ENCODE measurements at regions not wholly inside any gene's neighbourhood (a gene's known extent, or its start where the extent isn't known, plus 50 kb on each side); places are given as distances from the start of the nearest gene placed in this dataset.
A peak's percentile ranks its signal among the peaks of the same experiment; 100 is the strongest.

DNA sequence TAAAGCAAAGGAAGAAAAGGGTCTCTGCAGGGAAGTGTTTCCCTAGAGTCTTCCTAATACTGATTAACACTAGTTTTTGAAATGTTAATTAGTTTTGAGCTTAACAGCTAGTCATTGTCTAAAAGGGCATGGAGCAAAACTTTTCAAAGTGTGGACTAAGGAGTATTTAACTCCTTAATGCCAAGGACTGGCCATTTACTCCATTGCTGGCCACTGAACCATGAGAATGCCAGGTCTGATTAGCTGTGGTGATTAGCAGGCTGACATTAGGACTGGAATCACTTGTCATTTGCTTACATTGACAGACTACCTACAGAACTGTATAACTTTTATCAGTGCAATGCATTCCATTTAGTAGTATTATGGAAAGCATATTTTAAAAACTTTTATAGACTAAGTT lies 987.0 kb downstream of the NR2F1-AS1 start:
- DNase-seq: no peak

DNA sequence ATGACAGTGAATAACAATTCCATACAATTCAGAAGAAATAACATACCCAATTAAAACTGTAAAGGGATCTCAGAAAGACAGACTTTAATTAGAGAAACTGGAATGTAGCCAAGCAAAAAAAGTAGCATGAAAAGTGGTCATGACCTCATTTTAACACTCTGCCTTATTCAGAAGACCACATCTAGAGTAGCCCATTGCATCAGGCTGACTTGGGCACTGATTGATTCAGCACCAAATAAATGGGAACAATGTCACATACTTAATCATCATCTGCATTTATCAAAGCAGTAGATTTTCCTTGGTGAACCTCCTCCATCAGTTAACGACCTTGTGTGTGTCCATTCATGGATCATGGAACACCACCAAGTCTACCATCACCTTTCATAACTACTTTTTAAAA lies 992.1 kb downstream of the NR2F1-AS1 start:
- no peak for DNase-seq

DNA sequence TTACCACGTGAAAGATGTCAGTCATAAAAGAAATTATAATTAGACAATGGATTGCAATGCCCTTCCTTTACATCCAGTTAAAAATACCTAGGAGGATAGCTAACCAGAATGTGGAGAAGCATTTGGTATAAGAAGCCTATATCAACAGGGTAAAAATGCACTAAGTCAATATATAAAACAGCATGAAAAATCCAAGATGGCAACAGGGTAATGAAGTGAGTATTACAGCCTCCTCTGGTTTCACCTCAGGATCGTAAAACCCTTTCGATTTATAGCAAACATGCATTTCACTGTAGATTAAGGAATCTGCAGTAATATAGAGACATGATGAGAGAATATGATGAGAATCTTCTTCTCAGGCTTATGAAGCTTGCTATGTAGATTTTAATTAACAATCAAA lies 999.3 kb downstream of the NR2F1-AS1 start:
- DNase-seq: no peak

DNA sequence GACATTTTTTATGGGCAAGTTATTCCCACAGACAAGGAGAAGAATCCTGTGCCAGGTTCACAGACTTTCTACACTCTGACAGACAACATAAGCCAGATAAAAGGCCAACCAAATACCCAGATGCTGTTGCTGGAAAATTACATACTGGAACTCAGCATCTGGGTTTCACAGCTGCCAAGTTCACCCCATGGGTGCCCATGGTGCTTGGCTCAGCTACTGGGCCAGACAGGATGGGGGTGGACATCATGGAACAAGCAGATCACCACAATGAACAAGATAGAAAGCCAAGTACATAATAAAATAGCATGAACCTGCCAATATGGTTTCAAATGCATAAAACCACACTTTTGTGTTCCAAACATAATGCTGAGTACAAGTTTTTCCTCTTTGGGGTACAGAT lies 999.8 kb downstream of the NR2F1-AS1 start:
- no peak for DNase-seq

DNA sequence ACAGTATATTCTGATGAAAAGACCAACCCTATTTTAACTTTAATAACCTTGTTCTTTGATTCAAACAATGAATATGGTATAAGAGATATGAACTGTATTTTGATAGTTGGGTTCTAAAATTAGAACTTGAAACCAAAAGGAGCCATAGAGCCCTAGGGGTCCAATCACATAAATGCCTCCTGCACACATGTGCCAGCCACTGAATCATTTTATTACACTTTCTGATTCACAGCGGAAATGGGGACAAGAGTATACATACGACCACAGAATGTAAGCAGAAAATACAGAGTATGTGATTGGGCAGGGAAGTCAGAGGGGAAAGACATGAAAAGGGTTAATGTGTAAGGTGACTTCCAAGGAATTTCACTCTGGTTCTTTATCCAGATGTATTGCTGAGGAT lies 1000.2 kb downstream of the NR2F1-AS1 start:
- DNase-seq: no peak

DNA sequence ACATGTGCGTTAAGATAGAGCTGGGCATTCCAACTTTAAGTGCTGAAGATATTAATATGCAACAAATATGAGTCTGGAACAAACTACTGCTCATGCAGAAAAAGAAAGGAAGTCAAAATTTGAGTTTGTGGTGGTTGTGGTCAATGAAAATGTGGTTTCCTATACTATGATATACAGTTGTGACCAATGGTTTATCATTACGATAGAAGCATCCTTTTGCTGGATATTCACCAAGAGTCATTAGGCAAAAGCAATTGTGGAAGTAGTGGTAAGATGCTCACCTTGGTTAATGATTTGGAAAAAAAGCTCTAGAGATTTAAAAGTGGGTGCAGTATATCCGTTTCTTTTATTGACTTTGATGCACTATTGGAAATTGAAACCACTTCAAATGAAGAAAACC lies 1007.0 kb downstream of the NR2F1-AS1 start:
- peak; percentile 14 for DNase-seq

DNA sequence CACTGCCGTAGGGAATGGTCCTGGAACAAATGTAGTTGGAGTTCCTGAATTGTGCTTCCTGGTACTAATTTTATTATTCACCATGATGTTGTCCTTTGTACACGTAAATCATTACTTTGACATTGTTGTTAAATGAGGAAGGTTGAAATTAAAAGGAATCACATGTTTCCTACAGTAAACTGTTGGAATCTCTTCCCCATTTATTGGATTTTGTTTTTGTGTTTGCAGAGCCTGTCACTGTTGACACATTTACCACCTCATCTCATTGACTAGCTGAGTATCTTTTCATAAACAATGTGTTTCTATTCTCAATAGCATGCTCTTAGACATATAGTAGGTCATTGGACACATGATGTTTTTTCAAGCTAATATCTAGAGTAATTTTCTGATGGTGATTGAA lies 1012.5 kb downstream of the NR2F1-AS1 start:
- DNase-seq: peak; percentile 26

DNA sequence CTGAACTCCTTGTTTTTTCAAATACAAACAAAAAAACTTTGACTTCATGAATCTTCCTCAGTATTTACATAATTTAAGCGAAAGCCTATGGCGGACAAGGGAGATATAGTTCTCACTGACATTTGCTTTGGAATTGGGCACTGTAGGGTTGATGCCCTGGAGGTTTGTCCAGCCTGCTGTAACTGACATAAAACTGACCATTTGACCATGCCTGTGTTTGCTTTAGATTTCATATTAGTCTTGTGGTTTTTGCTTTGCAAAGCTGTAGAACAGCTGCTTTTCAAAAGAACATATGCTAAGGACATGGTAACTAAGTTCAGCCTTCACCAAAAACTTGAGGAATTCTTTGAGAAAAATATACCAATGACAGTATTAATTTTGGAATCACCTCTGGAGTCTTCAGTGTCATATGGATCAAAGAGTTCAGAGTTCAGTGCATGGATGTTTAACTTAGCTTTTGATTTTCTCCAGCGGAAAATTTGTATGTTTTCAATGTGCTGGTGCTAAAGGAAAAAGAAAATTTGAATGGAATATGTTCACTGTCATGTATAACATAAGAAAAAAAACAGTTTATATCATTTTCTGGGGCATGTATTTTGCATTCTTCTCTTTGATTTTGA lies 1013.1 kb downstream of the NR2F1-AS1 start:
- no peak for DNase-seq

DNA sequence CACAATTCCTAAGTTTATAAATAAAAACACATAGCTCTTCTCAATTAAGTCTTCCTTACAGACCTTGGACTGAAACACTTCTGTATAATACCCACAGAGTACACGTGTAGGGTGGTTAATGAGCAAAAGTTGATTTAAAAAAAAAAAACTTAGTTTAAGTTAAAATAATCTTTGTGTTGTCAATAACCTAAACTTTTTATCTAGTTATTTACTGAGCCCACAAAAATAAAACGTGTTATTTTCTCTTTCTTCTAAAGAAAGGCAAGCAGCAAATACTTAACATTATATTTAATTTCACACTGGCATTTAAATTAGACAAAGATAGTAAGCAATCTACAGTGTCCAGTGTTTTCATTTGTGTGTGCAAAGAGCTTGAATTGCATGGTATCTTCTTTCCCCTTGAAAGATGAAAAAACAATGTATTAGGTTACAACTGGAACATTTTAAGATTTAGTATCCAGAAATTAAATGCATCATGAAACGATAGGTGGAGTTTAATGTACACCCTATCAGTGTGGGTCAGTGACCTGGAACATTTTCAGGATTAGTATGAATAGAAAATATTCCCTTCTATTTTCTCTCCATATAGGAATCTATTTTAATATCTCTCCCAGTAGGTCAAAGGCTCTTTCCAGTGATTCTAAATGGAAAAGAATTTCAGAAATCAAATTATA lies 1014.8 kb downstream of the NR2F1-AS1 start:
- DNase-seq: no peak

DNA sequence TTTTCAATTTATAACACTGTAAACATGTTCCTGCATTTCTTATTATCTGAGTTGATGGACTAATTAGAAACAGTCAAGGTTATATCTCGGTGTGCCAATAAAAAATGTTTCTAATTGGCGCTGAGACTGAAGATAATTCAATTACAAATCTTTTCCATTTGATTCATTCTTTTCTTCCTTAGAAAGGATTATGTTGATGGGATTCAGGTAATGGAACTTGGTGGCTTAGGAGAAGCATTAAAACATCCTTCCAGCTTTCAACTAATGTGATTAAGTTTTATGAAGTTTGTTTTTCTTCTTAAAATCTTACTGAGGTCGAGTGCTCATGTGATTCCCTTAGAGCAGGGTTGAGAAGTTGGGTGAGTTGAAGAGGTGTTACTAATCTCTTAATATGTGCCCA lies 1015.3 kb downstream of the NR2F1-AS1 start:
- DNase-seq: no peak

DNA sequence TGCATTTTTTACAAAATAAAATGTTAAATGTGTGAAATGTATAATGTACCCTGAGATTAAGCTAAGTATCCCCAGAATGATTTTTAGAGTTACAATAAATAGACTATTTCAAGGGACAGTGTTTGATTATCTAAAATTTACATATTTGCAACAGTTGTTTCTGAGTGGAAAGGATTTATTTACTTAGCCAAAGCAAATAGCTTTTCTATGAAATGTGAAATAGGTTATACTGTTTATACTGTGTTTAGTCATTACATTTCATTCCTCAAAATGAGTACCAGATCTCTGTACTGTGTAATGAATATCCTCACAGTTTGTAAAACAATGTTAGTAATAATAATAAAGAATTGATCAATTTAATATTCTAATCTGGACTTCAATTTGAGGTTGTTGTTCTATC lies 1019.0 kb downstream of the NR2F1-AS1 start:
- DNase-seq: peak; percentile 33

DNA sequence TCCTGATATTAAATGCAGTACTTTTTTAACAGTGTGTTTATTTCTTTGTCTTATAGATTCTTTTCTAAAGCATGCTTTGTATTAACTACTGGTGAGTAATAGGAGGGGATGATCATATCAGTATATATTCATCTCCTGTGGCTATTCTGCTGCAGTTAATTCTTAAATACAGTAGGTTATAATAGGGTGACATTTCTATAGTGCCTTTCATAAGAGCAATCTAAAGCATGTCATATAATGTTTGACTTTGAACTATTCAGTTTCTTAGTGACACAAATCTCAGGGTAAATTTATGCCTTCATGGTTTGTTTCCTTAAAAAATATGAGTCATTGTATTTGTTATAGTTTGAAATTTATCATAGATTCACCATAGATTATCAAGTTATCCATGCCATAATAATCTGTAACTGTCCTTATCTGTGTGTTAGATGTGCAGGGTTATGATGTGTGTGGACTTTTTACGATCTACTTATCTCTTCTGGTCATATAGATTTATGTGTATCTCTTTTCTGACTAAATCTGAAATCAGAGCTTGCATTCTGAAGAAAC lies 1019.5 kb downstream of the NR2F1-AS1 start:
- peak; percentile 14 for DNase-seq

DNA sequence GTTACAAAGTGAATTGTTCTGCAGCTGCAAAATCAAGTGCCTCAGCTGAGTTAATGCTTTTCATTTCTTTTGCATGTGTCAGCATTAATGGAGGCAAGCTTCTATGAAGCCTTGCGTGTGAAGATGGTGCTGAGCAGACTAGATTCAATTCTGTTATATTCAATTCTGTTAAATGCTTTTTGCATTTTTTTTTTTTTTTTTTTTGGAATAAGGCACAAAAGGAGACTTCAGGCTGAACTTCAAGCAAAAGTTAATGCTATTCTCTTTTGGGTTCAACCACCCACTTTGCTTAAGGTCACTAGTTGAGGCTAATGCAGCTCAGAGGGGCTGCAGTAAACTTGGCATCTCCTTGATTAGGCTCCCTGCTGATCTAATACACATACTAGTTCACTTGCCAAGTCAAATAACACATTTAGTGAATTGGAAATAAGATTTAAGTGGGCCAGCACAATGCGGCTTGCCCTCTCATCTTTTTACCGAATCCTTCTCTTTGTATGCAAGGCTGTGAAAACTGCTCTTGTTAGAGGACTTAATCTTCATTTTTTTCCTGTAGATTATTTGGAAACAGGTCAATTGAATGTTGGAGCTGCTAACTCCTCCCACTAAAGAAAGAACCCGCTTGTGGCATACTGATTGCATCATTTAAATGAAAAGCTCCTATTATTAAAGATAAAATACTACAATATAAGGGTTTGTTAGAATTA lies 1020.2 kb downstream of the NR2F1-AS1 start:
- peak; percentile 6 for DNase-seq

DNA sequence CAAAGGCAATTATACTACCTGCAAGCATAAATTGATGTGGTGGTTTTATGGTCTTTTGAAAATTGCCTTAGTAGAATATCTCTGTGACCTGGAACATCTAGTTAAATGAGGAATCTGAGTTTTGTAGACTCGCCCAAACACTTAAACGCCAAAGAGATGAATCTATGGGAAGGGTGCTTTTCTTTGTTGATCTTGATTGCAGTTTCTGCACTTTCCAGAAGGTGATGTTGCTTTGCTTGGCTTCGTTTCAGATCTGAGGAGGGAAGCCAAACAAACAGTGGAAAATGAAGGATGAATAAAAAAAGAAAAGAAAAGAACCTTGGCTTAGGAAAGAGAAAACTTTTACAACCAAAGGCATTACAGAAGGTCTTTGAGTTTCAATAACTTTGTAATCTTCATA lies 1021.2 kb downstream of the NR2F1-AS1 start:
- DNase-seq: no peak

DNA sequence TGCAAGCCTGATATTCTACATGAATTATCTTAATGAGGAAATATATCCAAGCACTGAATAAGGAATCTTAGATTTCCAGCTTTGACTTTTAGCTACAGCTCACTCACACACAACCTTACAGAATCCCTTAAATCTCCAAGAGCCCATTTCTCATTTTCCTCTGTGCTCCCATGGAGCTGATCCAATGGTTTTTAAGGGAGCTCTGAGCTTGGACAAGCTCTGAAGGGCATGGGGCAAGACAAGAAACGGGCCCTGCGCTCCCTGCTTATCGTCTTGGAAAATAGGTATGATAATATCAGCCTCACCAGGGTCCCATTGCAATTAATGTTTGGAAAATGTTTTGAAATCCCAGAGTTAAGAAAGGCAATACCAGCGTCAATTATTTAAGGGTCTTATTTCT lies 1021.7 kb downstream of the NR2F1-AS1 start:
- DNase-seq: no peak

DNA sequence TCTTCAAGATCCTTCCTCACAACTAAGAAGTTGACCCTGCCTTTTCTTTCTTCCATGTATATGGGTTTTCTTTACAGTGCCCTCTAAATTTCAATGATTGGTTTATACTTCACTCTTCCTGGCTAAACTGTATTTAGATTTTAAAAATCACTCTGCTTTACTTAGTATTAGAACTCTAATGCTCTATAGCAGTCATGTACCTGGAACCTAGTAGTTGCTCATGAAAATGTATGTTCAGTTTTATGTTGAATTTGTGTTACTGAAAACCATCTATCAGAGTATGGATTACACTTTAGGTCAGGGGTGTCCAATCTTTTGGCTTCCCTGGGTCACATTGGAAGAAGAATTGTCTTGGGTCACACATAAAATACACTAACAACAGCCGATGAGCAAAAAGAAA lies 1024.3 kb downstream of the NR2F1-AS1 start:
- no peak for DNase-seq

DNA sequence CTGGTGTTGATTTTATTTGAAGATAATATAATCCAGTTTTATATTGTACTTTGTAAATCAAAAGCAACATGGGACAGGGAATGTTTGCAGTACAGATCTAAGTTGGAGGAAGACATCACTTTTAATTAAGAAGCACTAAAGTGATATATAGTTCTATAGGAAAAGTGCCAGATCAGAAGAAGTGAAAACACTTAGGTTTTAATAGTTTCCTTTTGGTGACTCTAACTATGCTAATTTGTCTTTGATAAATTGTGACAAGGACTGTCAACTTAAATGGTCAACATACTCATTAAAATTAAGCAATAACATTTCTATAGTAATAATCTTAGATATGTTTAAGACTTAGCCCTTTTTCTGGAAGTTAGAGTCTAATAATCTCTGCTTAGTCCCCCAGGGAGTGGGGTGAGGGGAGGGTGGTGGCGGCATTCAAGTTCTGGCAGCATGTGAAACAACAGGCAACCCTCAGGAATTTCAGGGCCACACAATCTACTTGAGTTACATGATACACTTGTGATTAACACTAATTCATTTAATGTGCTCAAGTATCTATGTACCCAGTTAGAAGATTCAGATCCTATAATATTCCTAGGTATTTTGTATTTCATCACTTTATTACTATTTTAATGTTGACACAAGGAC lies 1026.5 kb downstream of the NR2F1-AS1 start:
- DNase-seq: no peak

DNA sequence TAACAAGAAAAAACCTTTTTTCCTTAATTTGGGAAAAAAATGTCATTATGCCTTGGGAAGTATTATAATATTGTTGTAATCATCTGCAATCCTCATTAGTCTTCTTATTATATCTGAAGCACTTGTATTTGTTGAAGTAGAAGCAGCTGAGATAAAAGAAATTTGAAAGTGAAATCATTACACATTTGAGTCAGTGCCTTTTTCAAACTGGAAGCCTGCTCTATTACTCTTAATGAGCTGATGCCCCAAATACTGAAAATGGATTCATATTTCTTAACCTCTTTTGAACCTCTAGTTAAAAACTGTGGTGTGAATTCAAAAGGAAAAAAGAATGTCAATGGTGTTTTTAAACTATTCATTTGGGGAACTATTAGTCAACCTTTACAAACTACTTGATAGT lies 1027.7 kb downstream of the NR2F1-AS1 start:
- DNase-seq: no peak

DNA sequence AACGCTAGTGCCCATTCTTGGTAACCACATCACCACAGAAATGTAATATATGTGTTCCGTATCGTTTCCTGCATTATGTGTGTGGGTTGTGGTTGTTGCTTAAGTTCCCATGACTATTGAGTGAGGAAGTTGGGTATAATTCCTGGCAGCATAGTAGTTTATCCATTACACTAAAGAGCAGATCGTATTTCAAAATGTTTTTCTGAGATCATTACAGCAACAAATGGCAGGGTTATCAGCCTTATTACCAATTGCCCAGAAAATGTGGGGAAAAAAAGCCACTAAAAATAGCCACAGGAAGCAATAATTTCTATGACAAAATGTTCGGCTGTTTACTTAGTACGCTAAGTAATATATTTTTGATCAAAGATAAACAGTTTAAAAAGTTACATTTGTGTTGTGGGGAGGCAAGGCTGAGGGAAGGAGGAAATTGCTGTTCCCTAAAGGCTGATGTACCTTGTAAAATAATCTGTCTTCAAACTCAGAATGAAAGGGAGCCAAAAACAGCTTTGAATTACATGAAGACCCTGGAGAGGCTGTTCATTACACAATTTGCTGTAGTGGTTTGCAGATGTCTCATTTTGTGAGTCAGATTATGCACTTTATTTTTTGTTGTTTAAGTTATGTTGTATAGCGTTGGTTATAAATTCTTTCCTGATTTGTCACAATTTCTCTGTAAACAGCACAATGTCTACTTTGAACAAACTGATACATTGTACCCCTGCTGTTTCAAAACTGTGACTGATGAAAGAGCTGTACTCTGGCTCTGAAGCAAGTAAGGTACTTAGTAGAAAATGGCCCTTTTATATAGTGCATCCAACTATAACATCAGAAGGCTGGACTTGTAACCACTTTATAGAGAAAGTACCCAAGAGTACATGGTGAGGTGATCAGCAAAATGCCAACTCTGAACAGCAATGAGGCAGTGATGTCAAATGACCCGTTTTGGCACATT lies 1028.5 kb downstream of the NR2F1-AS1 start:
- peak; percentile 35 for DNase-seq

DNA sequence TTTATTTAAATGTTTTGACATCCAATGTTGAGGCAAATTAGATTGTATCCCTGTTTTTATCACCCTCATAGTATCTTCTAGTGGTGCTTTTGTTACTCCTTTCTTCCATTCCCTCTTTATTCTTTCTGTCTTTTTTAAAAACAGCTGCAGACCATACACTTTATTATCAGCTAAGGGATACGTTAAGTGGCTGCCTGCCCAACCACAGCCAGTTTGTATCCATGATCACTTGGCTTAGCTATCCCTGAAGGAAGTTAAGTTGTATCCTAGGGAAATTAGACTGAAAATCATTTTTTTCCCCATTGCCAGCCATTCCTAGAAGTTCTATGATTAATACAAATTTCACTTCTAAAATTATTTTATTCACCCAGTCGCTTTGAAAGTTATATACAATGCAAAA lies 1032.7 kb downstream of the NR2F1-AS1 start:
- no peak for DNase-seq

DNA sequence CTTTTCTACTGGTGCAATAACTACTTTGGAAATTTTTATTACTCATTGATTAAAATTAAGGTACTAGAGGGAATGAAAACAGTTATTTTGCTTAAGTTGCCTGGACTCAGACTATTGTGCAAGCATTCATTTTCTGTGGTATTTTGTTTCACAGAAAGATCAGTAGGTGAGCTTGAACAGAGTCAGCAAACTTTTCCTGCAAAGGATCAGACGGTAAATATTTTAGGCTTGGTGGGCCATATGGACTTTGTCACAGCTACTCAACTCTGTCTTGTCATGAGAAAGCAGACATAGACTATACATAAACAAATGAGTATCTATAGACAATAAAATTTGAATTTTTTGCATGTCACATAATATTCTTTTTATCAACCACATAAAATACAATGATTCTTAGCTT lies 1036.4 kb downstream of the NR2F1-AS1 start:
- DNase-seq: no peak

DNA sequence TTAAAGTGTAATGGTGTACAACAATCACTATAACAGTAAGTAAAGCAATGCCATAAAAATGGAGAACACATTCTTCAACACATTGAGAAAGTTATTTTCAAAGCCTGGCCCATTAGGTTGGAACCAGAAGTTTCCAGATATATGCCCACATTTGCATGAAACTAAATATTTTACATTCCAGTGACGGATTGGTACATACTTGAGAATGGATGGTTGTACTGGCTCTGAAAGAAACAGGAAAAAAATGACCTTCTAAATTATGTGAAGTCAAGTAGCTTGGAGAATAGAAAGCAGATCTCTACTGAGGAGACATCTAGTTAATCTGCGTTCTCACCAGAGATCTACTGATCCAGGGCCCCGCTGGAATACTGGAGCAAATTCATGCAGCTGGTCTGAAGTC lies 1037.0 kb downstream of the NR2F1-AS1 start:
- DNase-seq: no peak
